H1 (cell line): ENCODE measurements at regions not wholly inside any gene's neighbourhood (a gene's known extent, or its start where the extent isn't known, plus 50 kb on each side); places are given as distances from the start of the nearest gene placed in this dataset.

Experiments used
- CTCF ChIA-PET: fragments of 300-600 bp; sonication (Branson Sonifier 250); formaldehyde crosslinking; loops from one replicate; lab custom pipeline; 2021; ENCODE audit not compliant: partially characterized antibody; lab: Charles Lee
- POLR2A ChIA-PET: fragments of 300-600 bp; sonication (Branson Sonifier 250); formaldehyde crosslinking; loops from one replicate; lab custom pipeline; 2021; ENCODE audit warnings: inconsistent platforms; ENCODE audit not compliant: partially characterized antibody; lab: Charles Lee
- DNase-seq, 2 experiments: peaks; one replicate each; pipeline versions ENCODE4 v3.0.0 to v3.0.0-alpha.2; 2010 to 2022; ENCODE audit warnings: low spot score in 2 of 2, low read depth in 1 of 2, mixed read lengths in 1 of 2
- FAIRE-seq: peaks from 2 replicates; lab custom pipeline; 2011; peaks lifted over from hg19 to GRCh38; lab: Jason Lieb, UNC
- H2AFZ ChIP-seq: 2 replicates; pipeline ENCODE4 v1.8.1; 2012; ENCODE audit warnings: low read length, inconsistent platforms
- H2AK5ac ChIP-seq: 2 replicates; pipeline ENCODE4 v1.6.1; 2013; ENCODE audit warnings: low read depth, low read length
- H2BK120ac ChIP-seq: replicated peaks from 2 replicates; pipeline ENCODE3; 2013; ENCODE audit warnings: low read depth, low read length, inconsistent platforms
- H2BK12ac ChIP-seq: 2 replicates; pipeline ENCODE4 v1.6.1; 2013; ENCODE audit warnings: low read depth, low read length
- H2BK15ac ChIP-seq: 2 replicates; pipeline ENCODE4 v1.6.1; 2013; ENCODE audit warnings: low read length
- H2BK20ac ChIP-seq: 2 replicates; pipeline ENCODE4 v1.6.1; 2013; ENCODE audit warnings: low read length
- H2BK5ac ChIP-seq: 2 replicates; pipeline ENCODE4 v1.6.1; 2013; ENCODE audit warnings: low read depth, low read length
- H3K14ac ChIP-seq: 2 replicates; pipeline ENCODE4 v1.6.1; 2013; ENCODE audit warnings: inconsistent platforms; ENCODE audit not compliant: insufficient read length
- H3K18ac ChIP-seq: 2 replicates; pipeline ENCODE4 v1.6.1; 2013; ENCODE audit warnings: low read length; ENCODE audit errors: extremely low read depth
- H3K23ac ChIP-seq: 2 replicates; pipeline ENCODE4 v1.6.1; 2013; ENCODE audit warnings: inconsistent platforms; ENCODE audit not compliant: insufficient read length
- H3K23me2 ChIP-seq: 2 replicates; pipeline ENCODE4 v1.6.1; 2013; ENCODE audit warnings: low read depth, low read length
- H3K27ac ChIP-seq: 2 replicates; pipeline ENCODE4 v1.6.1; 2011; ENCODE audit warnings: low read depth, low read length, inconsistent platforms
- H3K27me3 ChIP-seq, 4 experiments: replicated peaks in 1 of 4; 1 replicate in 1 of 4; 2 replicates in 3 of 4; pipeline versions ENCODE4 v1.6.1 to v1.8.1; 2011 to 2013; ENCODE audit warnings: low read length in 3 of 4, mild to moderate bottlenecking in 3 of 4, inconsistent platforms in 2 of 4, mixed read lengths in 2 of 4, moderate library complexity in 1 of 4; ENCODE audit not compliant: control insufficient read depth in 3 of 4, insufficient read depth in 3 of 4; ENCODE audit errors: extremely low read depth in 1 of 4
- H3K36me3 ChIP-seq, 4 experiments: 2 replicates each; pipeline versions ENCODE4 v1.6.1 to v1.8.1; 2011 to 2013; ENCODE audit warnings: mild to moderate bottlenecking in 4 of 4, low read length in 3 of 4, moderate library complexity in 2 of 4, control low read depth in 1 of 4, inconsistent platforms in 1 of 4; ENCODE audit not compliant: insufficient read depth in 4 of 4, control insufficient read depth in 2 of 4
- H3K4ac ChIP-seq: replicated peaks from 2 replicates; pipeline ENCODE3; 2013; ENCODE audit warnings: low read length, low read depth, mixed read lengths, inconsistent platforms; ENCODE audit not compliant: insufficient read length
- H3K4me1 ChIP-seq, 4 experiments: replicated peaks in 1 of 4; 1 replicate in 1 of 4; 2 replicates in 3 of 4; pipeline versions ENCODE4 v1.6.1 to v1.8.1; 2011 to 2013; ENCODE audit warnings: low read length in 3 of 4, inconsistent platforms in 2 of 4, mixed read lengths in 1 of 4; ENCODE audit not compliant: insufficient read depth in 4 of 4, control insufficient read depth in 3 of 4
- H3K4me2 ChIP-seq, 2 experiments: 2 replicates each; pipeline versions ENCODE4 v1.6.1 to v1.8.1; 2011 to 2013; ENCODE audit warnings: low read depth in 2 of 2, low read length in 2 of 2, control low read depth in 1 of 2, inconsistent platforms in 1 of 2, mild to moderate bottlenecking in 1 of 2; ENCODE audit not compliant: insufficient read depth in 1 of 2
- H3K4me3 ChIP-seq, 4 experiments: fragments of 200-600, 300-600 bp in 1 of 4; sonication (generic), shearing (Covaris generic), sonication (Bioruptor Twin) in 1 of 4; 2 replicates each; pipeline versions ENCODE4 v1.5.1 to v1.8.1; 2011 to 2016; ENCODE audit warnings: low read length in 4 of 4, low read depth in 3 of 4, control low read depth in 2 of 4, inconsistent platforms in 2 of 4, mild to moderate bottlenecking in 2 of 4, mixed read lengths in 1 of 4, moderate library complexity in 1 of 4; ENCODE audit not compliant: insufficient read depth in 2 of 4; ENCODE audit errors: extremely low read depth in 1 of 4
- H3K56ac ChIP-seq: replicated peaks from 2 replicates; pipeline ENCODE3; 2013; ENCODE audit warnings: low read depth, mild to moderate bottlenecking, mixed read lengths, low read length, inconsistent platforms; ENCODE audit not compliant: insufficient read length
- H3K79me1 ChIP-seq: 2 replicates; pipeline ENCODE4 v1.6.1; 2013; ENCODE audit warnings: low read depth, low read length, control low read depth
- H3K79me2 ChIP-seq, 2 experiments: 2 replicates each; pipeline versions ENCODE4 v1.6.1 to v1.8.1; 2012 to 2013; ENCODE audit warnings: low read length in 2 of 2, mild to moderate bottlenecking in 2 of 2, inconsistent platforms in 1 of 2; ENCODE audit not compliant: insufficient read depth in 2 of 2, control insufficient read depth in 1 of 2
- H3K9ac ChIP-seq, 4 experiments: replicated peaks in 1 of 4; 1 replicate in 1 of 4; 2 replicates in 3 of 4; pipeline versions ENCODE4 v1.6.1 to v1.8.1; 2011 to 2013; ENCODE audit warnings: low read depth in 3 of 4, low read length in 3 of 4, control low read depth in 2 of 4, mild to moderate bottlenecking in 2 of 4, moderate library complexity in 2 of 4, inconsistent platforms in 1 of 4; ENCODE audit errors: extremely low read depth in 1 of 4
- H3K9me3 ChIP-seq, 2 experiments: 2 replicates each; pipeline versions ENCODE4 v1.6.1 to v1.8.1; 2012 to 2013; ENCODE audit warnings: mild to moderate bottlenecking in 2 of 2, moderate library complexity in 2 of 2, control low read depth in 1 of 2, inconsistent platforms in 1 of 2, low read depth in 1 of 2, low read length in 1 of 2, mixed read lengths in 1 of 2; ENCODE audit not compliant: insufficient read depth in 2 of 2
- H4K20me1 ChIP-seq, 2 experiments: replicated peaks in 1 of 2; 2 replicates each; pipeline versions ENCODE3 to v1.8.1; 2011 to 2013; ENCODE audit warnings: inconsistent platforms in 2 of 2, low read length in 2 of 2, mild to moderate bottlenecking in 1 of 2; ENCODE audit not compliant: insufficient read depth in 2 of 2, control insufficient read depth in 1 of 2
- H4K5ac ChIP-seq: 2 replicates; pipeline ENCODE4 v1.6.1; 2013; ENCODE audit warnings: low read length, low read depth, mixed read lengths, inconsistent platforms; ENCODE audit not compliant: insufficient read length
- H4K8ac ChIP-seq: 2 replicates; pipeline ENCODE4 v1.8.0; 2013; ENCODE audit warnings: mild to moderate bottlenecking, moderate library complexity, low read length, inconsistent platforms; ENCODE audit not compliant: insufficient read depth; ENCODE audit errors: extremely low read depth
- H4K91ac ChIP-seq: replicated peaks from 2 replicates; pipeline ENCODE3; 2013; ENCODE audit warnings: low read length, mixed read lengths, inconsistent platforms; ENCODE audit not compliant: insufficient read length
- CBX8 ChIP-seq: fragments of 300-800, 300-1000 bp; sonication (generic); IDR thresholded peaks from 2 replicates; pipeline ENCODE4 v1.7.1; 2016; ENCODE audit warnings: low read depth, low read length, borderline replicate concordance
- CREB1 ChIP-seq: IDR thresholded peaks from 2 replicates; pipeline ENCODE4 v1.6.1; 2012; ENCODE audit warnings: inconsistent platforms
- EP300 ChIP-seq, 2 experiments: IDR thresholded peaks; 1 replicate in 1 of 2; 2 replicates in 1 of 2; pipeline ENCODE4 v1.6.1; 2011 to 2012; ENCODE audit warnings: low read depth in 2 of 2, low read length in 2 of 2, mild to moderate bottlenecking in 2 of 2, borderline replicate concordance in 1 of 2, inconsistent platforms in 1 of 2, moderate library complexity in 1 of 2
- NRF1 ChIP-seq: IDR thresholded peaks from 2 replicates; pipeline ENCODE4 v1.6.1; 2011; ENCODE audit warnings: mild to moderate bottlenecking, low read depth, low read length, improper control_type of control experiment
- RXRA ChIP-seq: IDR thresholded peaks from 2 replicates; pipeline ENCODE4 v1.6.1; 2011; ENCODE audit warnings: low read depth, mild to moderate bottlenecking, low read length, moderate library complexity; ENCODE audit not compliant: insufficient read depth
- SAP30 ChIP-seq: fragments of 300-600 bp; sonication (generic); IDR thresholded peaks from 2 replicates; pipeline ENCODE4 v1.7.1; 2012; ENCODE audit warnings: low read length, moderate library complexity, mild to moderate bottlenecking, inconsistent platforms; ENCODE audit not compliant: insufficient read depth, insufficient replicate concordance
- SP1 ChIP-seq: IDR thresholded peaks from 2 replicates; pipeline ENCODE4 v1.6.1; 2011; ENCODE audit warnings: low read depth, low read length
- SP4 ChIP-seq: IDR thresholded peaks from 2 replicates; pipeline ENCODE4 v1.6.1; 2012; ENCODE audit warnings: low read length, inconsistent platforms
- WGBS, 2 experiments: shearing (Covaris generic) in 1 of 2; methylation state at CpG; one replicate each; pipeline versions ENCODE4 v1.1.6 to v1.1.7; 2013 to 2015; ENCODE audit warnings: low lambda C conversion rate in 2 of 2, mixed read lengths in 2 of 2, inconsistent platforms in 1 of 2, low coverage in 1 of 2, missing lambda C conversion rate in 1 of 2; ENCODE audit not compliant: insufficient replicate concordance in 2 of 2, insufficient coverage in 1 of 2, insufficient read length in 1 of 2; ENCODE audit errors: extremely low coverage in 1 of 2, missing lambda C conversion rate in 1 of 2; 5-methylcytosine and 5-hydroxymethylcytosine counted together
- TF ChIP-seq, protein P1 (sequence below): IDR thresholded peaks from 2 replicates; pipeline ENCODE4 v1.6.1; 2012; ENCODE audit warnings: low read length, inconsistent platforms

DNA sequence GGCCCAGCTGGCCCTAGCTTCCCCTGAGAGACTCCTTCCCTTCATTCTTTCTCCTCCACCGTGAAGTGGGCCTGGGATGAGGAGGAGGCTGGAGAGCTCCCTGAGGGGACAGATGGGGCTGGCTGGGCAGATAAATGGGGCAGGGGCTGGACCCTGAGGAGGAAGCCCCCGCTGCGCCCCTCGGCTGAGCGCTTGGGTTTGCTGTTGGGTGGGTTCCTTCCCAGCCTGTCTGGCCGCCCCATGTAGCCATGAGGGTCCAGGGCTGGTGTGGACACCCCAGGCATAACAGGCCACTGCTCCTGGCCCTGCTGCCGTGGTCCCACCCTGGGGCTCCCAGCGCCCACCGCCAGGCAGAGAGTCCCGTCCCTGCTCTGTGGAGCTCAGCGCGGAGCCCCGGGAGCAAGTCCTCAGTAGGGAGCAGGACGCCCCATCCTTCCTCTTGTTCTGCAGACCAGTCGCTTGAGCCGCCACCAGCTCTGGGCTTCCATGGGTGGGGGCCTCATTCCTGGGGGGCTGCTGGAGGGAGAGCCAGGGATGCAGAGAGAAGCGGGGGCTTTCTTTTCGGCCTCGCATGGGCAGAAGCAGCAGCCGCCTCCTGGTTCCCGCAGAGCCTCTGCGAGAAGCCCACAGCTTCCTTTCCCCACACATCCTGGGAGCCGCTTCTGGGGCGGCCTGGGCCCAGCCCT is 266.4 kb upstream of the TCERG1L start:
- TF ChIP-seq SP4 (no peak), SAP30 (no peak), RXRA (no peak), CBX8 (no peak), CREB1 (no peak), NRF1 (no peak), EP300 (IDR thresholded peaks at IDR 0.05; ENCODE audit: borderline replicate concordance in 1 of 2, low read depth in 2 of 2, low read length in 2 of 2) (no peak), SP1 (no peak)
- TF ChIP-seq, protein P1, sequence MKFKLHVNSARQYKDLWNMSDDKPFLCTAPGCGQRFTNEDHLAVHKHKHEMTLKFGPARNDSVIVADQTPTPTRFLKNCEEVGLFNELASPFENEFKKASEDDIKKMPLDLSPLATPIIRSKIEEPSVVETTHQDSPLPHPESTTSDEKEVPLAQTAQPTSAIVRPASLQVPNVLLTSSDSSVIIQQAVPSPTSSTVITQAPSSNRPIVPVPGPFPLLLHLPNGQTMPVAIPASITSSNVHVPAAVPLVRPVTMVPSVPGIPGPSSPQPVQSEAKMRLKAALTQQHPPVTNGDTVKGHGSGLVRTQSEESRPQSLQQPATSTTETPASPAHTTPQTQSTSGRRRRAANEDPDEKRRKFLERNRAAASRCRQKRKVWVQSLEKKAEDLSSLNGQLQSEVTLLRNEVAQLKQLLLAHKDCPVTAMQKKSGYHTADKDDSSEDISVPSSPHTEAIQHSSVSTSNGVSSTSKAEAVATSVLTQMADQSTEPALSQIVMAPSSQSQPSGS: no peak
- Histone ChIP-seq H2AK5ac (no peak overlapping the region), H2BK5ac (no peak overlapping the region), H3K4me3 (no peak overlapping the region), H4K8ac (no peak overlapping the region), H3K27me3 (no peaks in the 10 kb centered on the region), H3K14ac (no peak overlapping the region), H4K91ac (no peak overlapping the region), H4K5ac (no peak overlapping the region), H3K4me1 (no peaks in the 10 kb centered on the region; a peak in 1 of 7 replicates), H3K27ac (no peak overlapping the region), H3K9ac (no peak overlapping the region), H4K20me1 (no peaks in the 10 kb centered on the region), H2BK20ac (no peak overlapping the region), H3K79me2 (no peaks in the 10 kb centered on the region), H3K18ac (no peak overlapping the region), H2AFZ (no peak overlapping the region), H2BK15ac (no peak overlapping the region), H3K4me2 (no peak overlapping the region), H3K36me3 (no peaks in the 10 kb centered on the region), H3K23me2 (no peaks in the 10 kb centered on the region), H3K79me1 (no peaks in the 10 kb centered on the region), H3K23ac (no peak overlapping the region), H3K4ac (no peak overlapping the region), H2BK120ac (no peak overlapping the region), H3K9me3 (no peaks in the 10 kb centered on the region; a peak in 1 of 4 replicates), H3K56ac (no peak overlapping the region), H2BK12ac (no peak overlapping the region)
- WGBS, 2 experiments: 94% methylated on average over 14 of the region's 24 CpGs; no CpG with 5 or more reads in 1 of the 2 experiments
- ChIA-PET CTCF (interaction anchor here (0.6 to 1.1 kb wide), 3 partner anchors 8 to 497 kb away, joined by 3 read pairs; no protein-coding TSS in a partner anchor), POLR2A (no interaction called here)
- DNase-seq (no peak), FAIRE-seq (no peak)
